ENCODE measurements at regions not wholly inside any gene's neighbourhood (a gene's known extent, or its start where the extent isn't known, plus 50 kb on each side); places are given as distances from the start of the nearest gene placed in this dataset.

GRCh38 chr20:6560978-6561377 lies 206.5 kb upstream of the BMP2 start:
- TF ChIP-seq, protein P1, sequence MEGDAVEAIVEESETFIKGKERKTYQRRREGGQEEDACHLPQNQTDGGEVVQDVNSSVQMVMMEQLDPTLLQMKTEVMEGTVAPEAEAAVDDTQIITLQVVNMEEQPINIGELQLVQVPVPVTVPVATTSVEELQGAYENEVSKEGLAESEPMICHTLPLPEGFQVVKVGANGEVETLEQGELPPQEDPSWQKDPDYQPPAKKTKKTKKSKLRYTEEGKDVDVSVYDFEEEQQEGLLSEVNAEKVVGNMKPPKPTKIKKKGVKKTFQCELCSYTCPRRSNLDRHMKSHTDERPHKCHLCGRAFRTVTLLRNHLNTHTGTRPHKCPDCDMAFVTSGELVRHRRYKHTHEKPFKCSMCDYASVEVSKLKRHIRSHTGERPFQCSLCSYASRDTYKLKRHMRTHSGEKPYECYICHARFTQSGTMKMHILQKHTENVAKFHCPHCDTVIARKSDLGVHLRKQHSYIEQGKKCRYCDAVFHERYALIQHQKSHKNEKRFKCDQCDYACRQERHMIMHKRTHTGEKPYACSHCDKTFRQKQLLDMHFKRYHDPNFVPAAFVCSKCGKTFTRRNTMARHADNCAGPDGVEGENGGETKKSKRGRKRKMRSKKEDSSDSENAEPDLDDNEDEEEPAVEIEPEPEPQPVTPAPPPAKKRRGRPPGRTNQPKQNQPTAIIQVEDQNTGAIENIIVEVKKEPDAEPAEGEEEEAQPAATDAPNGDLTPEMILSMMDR (IDR thresholded peaks at IDR 0.05; ENCODE audit: low read depth, low read length): no peak
- TF ChIP-seq, protein P2, sequence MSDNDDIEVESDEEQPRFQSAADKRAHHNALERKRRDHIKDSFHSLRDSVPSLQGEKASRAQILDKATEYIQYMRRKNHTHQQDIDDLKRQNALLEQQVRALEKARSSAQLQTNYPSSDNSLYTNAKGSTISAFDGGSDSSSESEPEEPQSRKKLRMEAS (IDR thresholded peaks at IDR 0.05; ENCODE audit: low read depth, low read length): no peak
- TF ChIP-seq POLR2A (IDR thresholded peaks at IDR 0.05; ENCODE audit: extremely low read depth, insufficient read length): no peak
- no peak for TF ChIP-seq MYC (IDR thresholded peaks at IDR 0.05; ENCODE audit: low read depth, low read length)

All from NB4 (cell line).